Right hindlimb (tissue), 1 donor: ENCODE measurements at regions not wholly inside any gene's neighbourhood (a gene's known extent, or its start where the extent isn't known, plus 50 kb on each side); places are given as distances from the start of the nearest gene placed in this dataset.
"Not testable (repeated sequence)": the region's sequence is repeated elsewhere in the genome, so short reads cannot be mapped to it uniquely, and the experiment has no call there.

Experiments
- DNase-seq: peaks from one replicate; pipeline ENCODE4 v3.0.0-alpha.2; 2018

DNA sequence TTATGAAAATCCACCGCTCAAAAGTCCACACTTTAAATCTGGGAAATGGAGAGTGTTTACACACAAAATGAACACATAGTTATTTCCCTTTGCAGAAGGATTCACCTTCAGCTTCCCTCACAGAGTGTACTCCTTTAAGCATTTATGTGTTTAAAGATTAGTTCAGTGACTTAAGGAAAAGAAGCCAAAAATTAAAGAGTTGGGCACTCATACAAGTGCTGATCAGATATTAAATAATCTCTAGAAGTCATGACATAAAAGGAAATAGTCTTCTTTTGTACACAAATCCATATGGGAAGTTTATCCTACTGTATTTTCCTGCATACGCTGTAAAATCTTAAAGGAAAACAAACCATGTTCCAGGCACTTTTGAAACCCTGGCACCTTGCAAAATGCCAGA, 174.2 kb downstream of the LNPK start:
- no peak for DNase-seq

- DNase-seq: no peak
Observed at GRCh38 chr2:175824243-175824642, 177.8 kb downstream of the LNPK start.

- no peak for DNase-seq
Observed at GRCh38 chr2:175823707-175824073, 178.4 kb downstream of the LNPK start.

- DNase-seq: no peak
Observed at GRCh38 chr2:175823002-175823706, 178.9 kb downstream of the LNPK start.

GRCh38 chr2:175817221-175817620, 184.8 kb downstream of the LNPK start:
- no peak for DNase-seq

DNA sequence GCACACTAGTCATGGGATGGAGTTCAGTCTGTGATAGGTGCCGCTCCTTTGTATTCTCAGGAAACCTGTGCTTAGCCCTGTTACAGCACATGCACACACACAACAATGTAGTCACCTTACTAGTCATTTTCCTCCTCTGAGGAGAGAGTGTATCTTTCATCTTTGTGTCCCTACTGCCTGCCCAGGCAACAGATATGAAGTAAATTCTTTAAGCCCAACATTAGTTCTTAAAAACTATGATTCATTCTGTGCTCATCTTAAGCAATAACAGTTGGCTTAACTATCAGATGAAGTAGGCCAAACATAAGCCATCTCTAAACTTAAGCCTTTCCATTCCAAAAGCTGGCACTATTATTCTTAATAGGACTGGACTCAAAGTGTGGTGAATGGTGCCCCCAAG, 186.5 kb downstream of the LNPK start:
- no peak for DNase-seq

GRCh38 chr2:175811971-175812370, 190.1 kb downstream of the LNPK start:
- no peak for DNase-seq

DNA sequence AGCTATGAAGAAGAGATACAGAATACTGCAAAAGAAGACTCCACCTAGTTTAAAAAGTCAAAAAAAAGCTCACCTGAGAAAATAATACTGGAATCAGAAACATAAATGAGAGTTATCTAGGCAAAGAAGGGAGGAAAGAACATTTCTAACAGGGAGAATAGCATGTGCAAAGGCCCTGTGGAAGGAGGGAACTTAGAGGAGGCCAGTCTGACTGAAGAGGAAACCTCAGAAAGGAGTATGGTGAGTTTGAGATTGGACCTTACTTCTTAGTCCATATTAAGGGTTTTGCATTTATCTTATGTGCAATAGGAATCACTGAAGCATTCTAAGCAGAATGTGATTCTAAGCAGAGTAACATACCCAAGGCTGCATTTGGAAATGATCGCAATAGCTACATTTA, 193.2 kb downstream of the LNPK start:
- DNase-seq: no peak

DNA sequence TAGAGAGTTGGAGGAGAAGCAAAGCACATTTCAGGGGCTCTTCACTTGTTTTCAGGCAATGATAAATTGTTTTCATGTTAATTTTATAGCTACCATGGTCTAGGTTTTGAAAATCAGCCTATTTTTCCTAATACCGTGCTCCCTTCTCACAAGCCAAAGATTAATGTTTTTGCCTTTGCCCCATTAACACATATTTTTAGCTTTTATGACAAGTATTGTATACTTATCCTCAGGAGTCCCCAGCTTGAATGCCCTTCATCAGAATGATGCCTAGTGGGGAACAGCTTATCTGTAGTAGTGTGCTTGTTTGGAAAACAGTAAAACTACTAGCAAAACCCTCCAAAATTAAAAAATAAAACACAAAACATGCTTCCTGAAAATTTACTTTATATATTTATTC, 194.0 kb downstream of the LNPK start:
- DNase-seq: no peak

DNA sequence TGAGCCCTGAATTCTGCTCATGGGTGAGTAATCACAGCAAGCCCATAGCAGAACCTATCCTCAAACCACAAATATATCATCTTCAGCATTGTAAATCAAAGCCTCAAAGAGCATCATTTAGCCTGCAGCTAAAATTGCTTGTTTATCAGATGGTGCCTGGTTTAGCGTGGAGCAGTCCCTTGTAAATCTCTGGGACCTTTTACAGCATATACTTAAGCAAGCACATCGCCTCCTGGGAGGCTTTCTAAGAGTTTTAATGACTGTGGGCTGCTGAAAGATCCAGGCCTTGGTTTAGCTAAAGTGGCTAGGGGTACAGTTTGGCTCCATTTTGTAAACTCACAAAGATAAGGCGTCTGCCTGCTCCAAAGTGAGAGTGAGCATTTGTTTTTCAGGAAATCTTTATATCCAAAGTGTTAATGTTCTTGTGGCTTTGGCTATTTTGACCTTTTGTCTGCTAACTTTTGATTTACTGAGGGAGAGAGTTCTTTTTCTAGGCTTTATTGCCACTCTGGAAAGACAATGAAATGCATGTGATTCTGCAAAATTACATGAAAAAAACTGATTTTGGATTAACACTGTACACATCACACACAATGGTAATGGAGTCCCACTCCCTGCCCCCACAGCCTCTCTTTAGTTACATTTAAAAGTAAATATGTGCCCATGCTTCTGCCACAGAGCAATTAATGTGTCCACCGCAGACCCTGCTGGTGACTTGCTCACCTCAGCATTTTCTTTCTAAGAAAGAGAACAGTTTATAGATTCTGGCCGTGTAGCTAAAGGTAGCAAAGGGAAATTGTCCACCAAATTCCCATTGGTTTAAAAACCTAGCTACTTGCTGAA, 194.8 kb downstream of the LNPK start:
- no peak for DNase-seq

- DNase-seq: no peak
Observed at GRCh38 chr2:175806570-175806969, 195.5 kb downstream of the LNPK start.

DNA sequence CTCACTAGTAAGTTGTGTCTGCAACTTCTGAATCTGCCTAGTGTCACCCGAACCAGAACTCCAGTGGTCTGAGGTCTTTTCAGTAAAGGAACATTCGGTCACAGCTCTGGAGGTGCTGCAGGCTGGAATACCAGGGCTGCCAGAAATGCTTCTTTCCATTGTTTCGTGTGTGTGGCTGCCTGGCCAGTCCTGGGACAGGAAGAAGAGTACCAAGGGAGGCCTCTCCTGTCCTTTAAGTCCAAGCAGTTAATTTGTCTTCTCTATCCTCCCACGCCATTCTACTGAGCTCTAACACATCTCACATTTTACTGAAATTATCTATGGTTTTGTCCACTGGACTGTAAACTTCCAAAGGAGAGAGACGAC, 196.0 kb downstream of the LNPK start:
- DNase-seq: no peak

GRCh38 chr2:175805442-175806124, 196.5 kb downstream of the LNPK start:
- no peak for DNase-seq

- no peak for DNase-seq
Observed at GRCh38 chr2:175804122-175804521, 197.9 kb downstream of the LNPK start.

GRCh38 chr2:175796422-175796821, 205.6 kb downstream of the LNPK start:
- DNase-seq: not testable (repeated sequence)

GRCh38 chr2:175793648-175794047, 208.4 kb downstream of the LNPK start:
- no peak for DNase-seq

DNA sequence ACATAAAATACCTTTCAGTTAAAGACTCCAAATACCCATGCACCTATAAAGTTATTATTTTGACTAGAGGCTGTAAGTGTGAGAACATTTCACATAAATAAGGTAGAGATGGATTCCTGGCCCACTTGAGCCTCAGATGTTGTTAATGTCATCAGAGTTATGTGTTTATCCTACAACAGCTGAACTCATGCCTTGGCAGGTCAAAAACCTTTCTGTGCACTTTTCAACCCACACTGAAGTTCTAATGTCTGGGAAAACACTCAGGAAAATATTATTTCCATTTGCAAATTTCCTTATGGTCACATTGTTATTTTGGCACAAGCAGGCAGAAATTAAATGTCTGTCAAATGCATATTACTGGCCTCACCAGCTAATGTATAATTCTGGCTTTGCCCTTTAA, 209.2 kb downstream of the LNPK start:
- no peak for DNase-seq

DNA sequence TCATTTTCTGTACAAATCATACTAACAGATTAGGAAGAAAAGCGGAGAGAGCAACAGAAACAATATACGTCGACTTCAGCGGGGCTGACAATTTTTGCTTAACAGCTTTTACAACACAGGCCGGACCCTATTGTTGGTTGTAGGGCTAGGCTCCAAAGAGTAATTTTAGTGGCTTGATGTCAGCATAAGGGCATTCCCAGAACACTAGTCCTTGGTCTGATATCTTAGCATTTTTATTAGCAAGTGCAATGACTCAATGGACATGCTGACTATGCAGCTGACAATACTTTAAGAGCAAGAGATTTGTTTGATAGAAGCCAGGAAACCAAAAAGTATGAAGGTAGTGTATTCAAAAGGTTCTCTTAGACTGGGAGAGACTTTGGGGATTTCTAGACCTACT, 209.9 kb downstream of the LNPK start:
- DNase-seq: no peak

DNA sequence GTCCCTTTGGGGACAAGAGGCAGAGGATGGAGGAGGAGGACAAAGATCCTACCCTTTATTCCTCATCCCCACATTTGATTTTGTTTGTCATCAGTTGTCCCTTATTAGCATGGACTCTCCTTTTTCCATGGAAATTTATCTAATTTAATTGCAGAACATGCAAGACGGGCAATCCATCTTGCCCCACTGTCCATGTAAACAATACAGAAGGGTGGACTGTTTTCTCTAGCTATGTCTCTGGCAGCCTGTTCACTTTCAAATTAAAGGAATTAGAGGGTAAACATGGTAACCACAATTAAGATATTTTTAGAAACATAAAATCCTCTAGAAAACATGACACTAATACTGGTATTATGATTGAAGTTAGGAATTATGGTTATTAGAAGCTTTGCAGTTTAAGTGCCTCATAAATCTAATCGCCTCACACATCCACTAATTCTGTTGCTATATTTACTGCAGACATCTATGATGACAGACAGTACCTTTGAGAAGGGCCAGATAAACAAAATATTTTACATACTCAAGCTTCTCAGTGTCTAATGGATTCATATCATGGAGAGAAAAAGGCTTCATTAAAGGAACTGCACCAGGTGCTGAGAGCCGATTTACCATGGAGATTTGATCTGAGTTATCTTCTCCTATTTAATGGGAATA, 215.5 kb downstream of the LNPK start:
- no peak for DNase-seq

DNA sequence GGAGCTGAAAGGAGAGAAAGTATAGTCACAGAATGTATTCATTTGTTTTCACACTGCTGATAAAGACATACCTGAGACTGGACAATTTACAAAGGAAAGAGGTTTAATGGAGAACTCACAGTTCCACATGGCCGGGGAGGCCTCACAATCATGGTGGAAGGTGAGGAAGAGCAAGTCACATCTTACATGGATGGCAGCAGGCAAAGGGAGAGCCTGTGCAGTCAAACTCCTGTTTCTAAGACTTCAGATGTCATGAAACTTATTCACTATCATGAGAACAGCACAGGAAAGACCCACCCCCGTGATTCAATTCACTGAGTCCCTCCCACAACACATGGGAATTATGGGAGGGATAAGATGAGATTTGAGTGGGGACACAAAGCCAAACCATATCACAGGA, 224.7 kb downstream of the LNPK start:
- DNase-seq: not testable (repeated sequence)

GRCh38 chr2:175769200-175769599, 232.9 kb downstream of the LNPK start:
- no peak for DNase-seq

DNA sequence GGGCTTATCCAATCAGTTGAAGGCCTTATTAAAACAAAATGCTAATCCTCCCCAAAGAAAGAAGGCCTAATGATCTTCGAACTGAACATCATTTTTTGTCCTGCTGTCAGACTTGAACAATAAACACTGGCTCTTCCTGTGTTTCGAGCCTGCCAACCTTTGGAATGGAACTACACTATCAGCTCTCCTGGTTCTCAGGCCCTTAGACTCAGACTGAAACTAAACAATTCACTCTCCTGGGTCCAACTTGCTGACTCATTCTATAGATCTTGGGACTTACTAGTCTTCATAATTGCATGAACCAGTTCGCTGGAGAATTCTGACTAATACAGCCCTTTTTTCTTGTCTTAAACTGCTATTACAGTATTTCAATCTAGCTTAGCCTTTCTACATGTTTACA, 235.2 kb downstream of the LNPK start:
- no peak for DNase-seq

GRCh38 chr2:175755656-175756386, 246.2 kb downstream of the LNPK start:
- no peak for DNase-seq
